Activated naive CD8-positive, alpha-beta T cell treated with anti-CD3 and anti-CD28 coated beads for 36 hours (primary cell): ENCODE measurements at regions not wholly inside any gene's neighbourhood (a gene's known extent, or its start where the extent isn't known, plus 50 kb on each side); places are given as distances from the start of the nearest gene placed in this dataset.

Experiments
- DNase-seq: peaks from one replicate; pipeline ENCODE4 v3.0.0; 2021
- H3K27ac Mint-ChIP-seq: one replicate; pipeline ENCODE4 v1.8.0; 2022; ENCODE audit warnings: mild to moderate bottlenecking, moderate library complexity, mixed read lengths
- H3K27me3 Mint-ChIP-seq: one replicate; pipeline ENCODE4 v1.8.0; 2022; ENCODE audit warnings: mild to moderate bottlenecking, mixed read lengths
- H3K36me3 Mint-ChIP-seq: one replicate; pipeline ENCODE4 v1.8.0; 2021; ENCODE audit warnings: mild to moderate bottlenecking, mixed read lengths
- H3K4me1 Mint-ChIP-seq: one replicate; pipeline ENCODE4 v1.8.0; 2021; ENCODE audit warnings: mixed read lengths
- H3K4me3 Mint-ChIP-seq: one replicate; pipeline ENCODE4 v1.8.0; 2022; ENCODE audit warnings: mild to moderate bottlenecking, moderate library complexity, mixed read lengths
- H3K9me3 Mint-ChIP-seq: one replicate; pipeline ENCODE4 v1.8.0; 2022; ENCODE audit warnings: mixed read lengths

DNA sequence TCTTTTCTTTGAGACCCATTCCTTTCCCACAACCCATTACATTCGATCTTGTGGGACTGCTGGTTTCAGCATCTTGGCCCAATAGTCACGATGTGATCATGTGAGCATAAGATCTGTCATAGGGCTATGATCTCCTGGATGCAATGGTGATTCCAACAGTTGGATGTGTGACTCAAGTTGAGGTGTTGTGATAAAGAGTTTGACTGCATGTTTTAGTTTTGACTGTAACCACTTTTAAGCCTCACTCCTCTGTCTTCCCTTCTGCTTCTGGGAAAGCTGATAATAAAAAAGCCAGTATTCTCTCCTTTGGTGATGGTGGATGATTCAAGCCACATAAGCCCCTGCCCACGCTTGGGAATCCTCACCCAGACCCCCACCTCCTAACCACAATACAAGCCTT, 117.0 kb upstream of the ASCC3 start:
- Mint-ChIP-seq H3K36me3 (no peaks in the 10 kb centered on the region), H3K9me3 (no peaks in the 10 kb centered on the region), H3K4me1 (no peaks in the 10 kb centered on the region), H3K27me3 (peaks cover 20% of the 10 kb centered on the region), H3K27ac (no peak overlapping the region), H3K4me3 (no peak overlapping the region)
- no peak for DNase-seq

GRCh38 chr6:100999034-100999597, 118.0 kb upstream of the ASCC3 start:
- Mint-ChIP-seq H3K27ac (no peak overlapping the region), H3K9me3 (no peaks in the 10 kb centered on the region), H3K36me3 (no peaks in the 10 kb centered on the region), H3K4me3 (no peak overlapping the region), H3K4me1 (no peaks in the 10 kb centered on the region), H3K27me3 (peaks cover 20% of the 10 kb centered on the region)
- no peak for DNase-seq

GRCh38 chr6:101000341-101000740, 119.2 kb upstream of the ASCC3 start:
- H3K9me3 Mint-ChIP-seq, result no peaks in the 10 kb centered on the region
- no peak for DNase-seq
- H3K36me3 Mint-ChIP-seq, result no peaks in the 10 kb centered on the region
- H3K27ac Mint-ChIP-seq, result no peak overlapping the region
- no peak overlapping the region for H3K4me3 Mint-ChIP-seq
- peaks cover 20% of the 10 kb centered on the region for H3K27me3 Mint-ChIP-seq
- no peaks in the 10 kb centered on the region for H3K4me1 Mint-ChIP-seq

- DNase-seq, result no peak
- no peaks in the 10 kb centered on the region for H3K9me3 Mint-ChIP-seq
- peaks cover 20% of the 10 kb centered on the region for H3K27me3 Mint-ChIP-seq
- H3K36me3 Mint-ChIP-seq, result no peaks in the 10 kb centered on the region
- H3K4me3 Mint-ChIP-seq, result no peak overlapping the region
- H3K4me1 Mint-ChIP-seq, result no peaks in the 10 kb centered on the region
- no peak overlapping the region for H3K27ac Mint-ChIP-seq
These were observed 119.9 kb upstream of the ASCC3 start for GRCh38 chr6:101001012-101001411.

- H3K4me3 Mint-ChIP-seq, result no peak overlapping the region
- no peak overlapping the region for H3K27ac Mint-ChIP-seq
- H3K36me3 Mint-ChIP-seq, result no peaks in the 10 kb centered on the region
- H3K27me3 Mint-ChIP-seq, result peaks cover 20% of the 10 kb centered on the region
- no peaks in the 10 kb centered on the region for H3K9me3 Mint-ChIP-seq
- H3K4me1 Mint-ChIP-seq, result no peaks in the 10 kb centered on the region
- no peak for DNase-seq
These were observed 120.5 kb upstream of the ASCC3 start for GRCh38 chr6:101001607-101002006.

DNA sequence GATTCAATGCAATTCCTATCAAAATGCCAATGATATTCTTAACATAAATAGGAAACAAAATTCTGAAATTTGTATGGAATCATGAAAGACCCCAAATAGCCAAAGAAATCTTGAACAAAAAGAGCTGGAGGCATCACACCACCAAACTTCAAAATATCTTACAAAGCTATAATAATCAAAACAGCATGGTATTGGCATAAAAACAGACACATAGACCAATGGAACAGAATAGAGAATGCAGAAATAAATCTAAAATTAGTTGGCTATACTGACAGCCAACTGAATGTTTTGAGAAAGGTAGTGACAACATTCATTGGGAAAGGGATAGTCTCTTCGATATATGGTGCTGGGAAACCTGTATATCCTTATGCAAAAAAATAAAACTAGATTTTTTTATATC, 121.9 kb upstream of the ASCC3 start:
- Mint-ChIP-seq H3K9me3 (no peaks in the 10 kb centered on the region), H3K27ac (no peak overlapping the region), H3K4me3 (no peak overlapping the region), H3K4me1 (no peaks in the 10 kb centered on the region), H3K27me3 (peaks cover 20% of the 10 kb centered on the region), H3K36me3 (no peaks in the 10 kb centered on the region)
- no peak for DNase-seq

DNA sequence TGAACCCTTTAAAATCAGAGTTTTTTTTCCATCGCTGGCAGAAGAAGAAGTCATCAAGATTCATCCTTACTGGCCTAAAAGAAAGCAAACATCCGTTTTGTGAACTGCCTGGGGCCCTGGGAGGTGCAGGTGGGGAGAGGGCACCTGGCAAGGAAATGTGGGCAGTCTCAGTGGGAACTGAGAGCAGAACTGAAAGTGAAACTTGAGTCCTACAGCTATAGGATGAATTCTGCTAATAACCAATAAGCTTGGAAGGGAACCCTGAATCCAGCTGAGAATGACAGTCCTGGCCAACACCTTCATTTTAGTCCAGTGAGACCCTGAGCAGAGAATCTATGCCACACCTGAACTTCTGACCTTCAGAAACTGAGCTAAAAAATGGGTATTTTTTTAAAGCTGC, 130.1 kb upstream of the ASCC3 start:
- Mint-ChIP-seq H3K4me3 (no peak overlapping the region), H3K9me3 (peaks cover 2% of the 10 kb centered on the region), H3K27me3 (no peaks in the 10 kb centered on the region), H3K27ac (no peak overlapping the region), H3K4me1 (peaks cover 22% of the 10 kb centered on the region), H3K36me3 (peaks cover 3% of the 10 kb centered on the region)
- DNase-seq, result peak; percentile 8

- no peak overlapping the region for H3K4me3 Mint-ChIP-seq
- peaks cover 3% of the 10 kb centered on the region for H3K36me3 Mint-ChIP-seq
- H3K27me3 Mint-ChIP-seq, result no peaks in the 10 kb centered on the region
- no peak for DNase-seq
- peaks cover 22% of the 10 kb centered on the region for H3K4me1 Mint-ChIP-seq
- peaks cover 2% of the 10 kb centered on the region for H3K9me3 Mint-ChIP-seq
- H3K27ac Mint-ChIP-seq, result no peak overlapping the region
These were observed 132.6 kb upstream of the ASCC3 start for GRCh38 chr6:101013612-101014195.

- no peaks in the 10 kb centered on the region for H3K27me3 Mint-ChIP-seq
- no peak overlapping the region for H3K27ac Mint-ChIP-seq
- H3K4me1 Mint-ChIP-seq, result peaks cover 21% of the 10 kb centered on the region
- H3K36me3 Mint-ChIP-seq, result peaks cover 3% of the 10 kb centered on the region
- no peak for DNase-seq
- peaks cover 2% of the 10 kb centered on the region for H3K9me3 Mint-ChIP-seq
- H3K4me3 Mint-ChIP-seq, result no peak overlapping the region
These were observed 134.4 kb upstream of the ASCC3 start for GRCh38 chr6:101015541-101015940.

DNA sequence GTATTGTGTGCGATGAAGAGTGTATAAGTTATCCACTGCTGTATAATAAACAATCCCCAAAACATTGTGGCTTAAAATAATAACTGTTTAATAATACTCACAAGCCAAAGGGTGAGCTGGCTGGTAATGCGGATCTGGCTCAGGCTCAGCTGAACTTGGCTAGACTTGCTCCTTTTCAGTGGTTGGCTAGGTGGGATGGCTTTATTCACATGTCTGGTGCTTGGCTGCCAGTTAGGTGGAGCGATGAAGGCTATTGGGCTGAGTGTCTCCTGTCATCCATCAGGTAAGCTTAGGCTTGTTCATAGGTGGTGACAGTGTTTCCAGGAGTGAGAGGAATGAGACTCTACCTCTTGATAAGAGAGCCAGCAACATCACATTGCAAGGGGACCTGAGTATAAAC, 135.0 kb upstream of the ASCC3 start:
- no peak for DNase-seq
- Mint-ChIP-seq H3K4me1 (peaks cover 15% of the 10 kb centered on the region), H3K36me3 (no peaks in the 10 kb centered on the region), H3K27me3 (no peaks in the 10 kb centered on the region), H3K4me3 (no peak overlapping the region), H3K27ac (no peak overlapping the region), H3K9me3 (no peaks in the 10 kb centered on the region)

DNA sequence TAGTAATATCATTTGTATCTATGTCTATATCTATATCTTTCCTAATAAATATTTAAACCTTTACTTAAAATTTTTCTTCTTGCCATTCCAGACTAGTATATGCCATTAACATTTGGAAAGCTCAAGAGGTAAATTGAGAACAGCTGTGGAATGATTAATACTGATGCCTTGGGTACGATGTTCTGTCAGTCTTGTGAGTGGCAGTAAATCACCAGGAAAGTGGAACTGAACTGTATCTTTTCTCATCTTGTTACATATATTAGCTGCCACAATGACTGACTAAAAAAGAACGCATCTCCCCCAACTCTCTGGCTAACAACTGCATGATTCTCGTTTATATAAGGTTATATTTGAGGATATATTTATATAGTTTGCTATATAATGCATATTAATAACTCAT, 137.0 kb upstream of the ASCC3 start:
- H3K4me3 Mint-ChIP-seq, result no peak overlapping the region
- no peak for DNase-seq
- no peaks in the 10 kb centered on the region for H3K9me3 Mint-ChIP-seq
- no peaks in the 10 kb centered on the region for H3K36me3 Mint-ChIP-seq
- no peak overlapping the region for H3K27ac Mint-ChIP-seq
- no peaks in the 10 kb centered on the region for H3K4me1 Mint-ChIP-seq
- no peaks in the 10 kb centered on the region for H3K27me3 Mint-ChIP-seq

GRCh38 chr6:101021504-101021903, 140.4 kb upstream of the ASCC3 start:
- Mint-ChIP-seq H3K27ac (no peak overlapping the region), H3K9me3 (peaks cover 4% of the 10 kb centered on the region), H3K36me3 (no peaks in the 10 kb centered on the region), H3K4me1 (no peaks in the 10 kb centered on the region), H3K27me3 (no peaks in the 10 kb centered on the region), H3K4me3 (no peak overlapping the region)
- DNase-seq, result no peak

GRCh38 chr6:101042966-101043365, 161.8 kb upstream of the ASCC3 start:
- H3K9me3 Mint-ChIP-seq, result peaks cover under 1% of the 10 kb centered on the region
- no peaks in the 10 kb centered on the region for H3K27me3 Mint-ChIP-seq
- DNase-seq, result no peak
- no peak overlapping the region for H3K27ac Mint-ChIP-seq
- H3K4me3 Mint-ChIP-seq, result no peak overlapping the region
- H3K4me1 Mint-ChIP-seq, result no peaks in the 10 kb centered on the region
- H3K36me3 Mint-ChIP-seq, result no peaks in the 10 kb centered on the region

DNA sequence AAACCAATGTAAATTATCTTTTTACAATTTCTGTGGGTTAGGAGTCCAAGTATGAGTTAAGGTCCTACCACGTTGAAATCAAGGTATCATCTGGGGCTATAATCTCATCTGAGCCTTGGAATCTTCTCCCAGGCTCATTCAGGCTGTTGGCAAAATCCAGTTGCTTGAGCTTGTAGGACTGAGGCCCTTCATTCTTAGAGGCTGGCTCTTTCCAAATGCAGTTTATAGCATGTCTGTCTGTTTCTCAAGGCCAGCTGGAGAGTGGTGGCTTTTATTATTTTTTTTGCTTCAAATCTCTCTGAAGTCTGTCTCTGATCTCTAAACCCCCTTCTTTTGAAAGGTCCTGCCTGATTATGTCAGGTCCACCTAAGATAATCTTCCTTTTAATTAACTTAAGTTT, 177.2 kb upstream of the ASCC3 start:
- no peaks in the 10 kb centered on the region for H3K4me1 Mint-ChIP-seq

GRCh38 chr6:101066481-101066880, 185.4 kb upstream of the ASCC3 start:
- Mint-ChIP-seq H3K9me3 (peaks cover 20% of the 10 kb centered on the region), H3K4me1 (no peaks in the 10 kb centered on the region), H3K27ac (no peak overlapping the region), H3K27me3 (no peaks in the 10 kb centered on the region), H3K4me3 (no peak overlapping the region), H3K36me3 (no peaks in the 10 kb centered on the region)
- DNase-seq, result no peak

More for the DNA sequence above, 177.2 kb upstream of the ASCC3 start:
- DNase-seq, result no peak
- Mint-ChIP-seq H3K4me3 (no peak overlapping the region), H3K9me3 (no peaks in the 10 kb centered on the region), H3K27ac (no peak overlapping the region), H3K36me3 (no peaks in the 10 kb centered on the region), H3K27me3 (peaks cover 5% of the 10 kb centered on the region)

DNA sequence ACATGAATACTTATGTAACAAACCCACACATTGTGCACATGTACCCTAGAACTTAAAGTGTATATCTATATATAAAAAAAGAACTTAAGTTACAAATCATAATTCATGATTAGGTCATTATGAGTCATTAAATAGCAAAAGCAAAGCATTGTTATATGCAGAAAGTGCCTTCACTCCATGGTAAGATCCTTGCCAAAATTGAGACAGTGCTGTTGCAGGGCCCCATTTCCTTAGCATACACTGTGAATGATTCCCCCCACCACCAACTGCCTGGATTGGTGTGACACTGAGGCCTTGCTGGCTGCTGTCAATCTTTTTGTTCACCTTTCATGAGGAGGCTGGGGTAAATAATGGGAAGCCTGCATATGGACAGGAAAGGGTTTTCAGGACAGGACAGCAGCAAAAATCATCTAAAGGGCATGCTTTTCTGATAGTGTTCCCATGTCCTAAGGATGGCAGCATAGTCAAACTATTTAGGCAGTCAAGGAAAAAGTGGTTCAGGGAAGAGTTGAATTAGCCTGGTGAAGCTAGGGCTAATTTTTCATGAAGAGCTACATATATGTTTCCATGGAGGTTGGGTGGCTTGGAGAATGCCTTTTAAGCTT, 188.2 kb upstream of the ASCC3 start:
- Mint-ChIP-seq H3K4me1 (no peaks in the 10 kb centered on the region), H3K27me3 (no peaks in the 10 kb centered on the region), H3K4me3 (no peak overlapping the region), H3K9me3 (peaks cover 20% of the 10 kb centered on the region), H3K27ac (no peak overlapping the region), H3K36me3 (no peaks in the 10 kb centered on the region)
- DNase-seq, result no peak
